Lung (tissue), 11 donors: ENCODE measurements at regions not wholly inside any gene's neighbourhood (a gene's known extent, or its start where the extent isn't known, plus 50 kb on each side); places are given as distances from the start of the nearest gene placed in this dataset.

Experiments used
- ATAC-seq: fragments of 200-7000 bp; cut with Tn5 transposase; one replicate; pipeline ENCODE4 v1.9.1; 2020; ENCODE audit warnings: moderate number of reproducible peaks; ENCODE audit not compliant: insufficient read depth, low FRiP score
- DNase-seq, 3 donors: peaks; one replicate each; pipeline ENCODE4 v3.0.0-alpha.2; 2013 to 2017
- H3K27ac ChIP-seq, 2 donors: one replicate each; pipeline ENCODE4 v1.5.1; 2013; ENCODE audit warnings: mild to moderate bottlenecking in 2 of 2, moderate library complexity in 2 of 2, control low read depth in 1 of 2, inconsistent platforms in 1 of 2, low read depth in 1 of 2, low read length in 1 of 2
- H3K27me3 ChIP-seq, 3 donors: one replicate each; pipeline ENCODE4 v1.5.1; 2013; ENCODE audit warnings: low read length in 2 of 3; ENCODE audit not compliant: control insufficient read depth in 3 of 3, insufficient read depth in 3 of 3
- H3K36me3 ChIP-seq, 4 donors: one replicate each; pipeline ENCODE4 v1.5.1; 2013; ENCODE audit warnings: low read length in 4 of 4, mild to moderate bottlenecking in 1 of 4, moderate library complexity in 1 of 4; ENCODE audit not compliant: control insufficient read depth in 4 of 4, insufficient read depth in 4 of 4
- H3K4me1 ChIP-seq, 5 donors: one replicate each; pipeline ENCODE4 v1.5.1; 2013; ENCODE audit warnings: low read length in 5 of 5, mild to moderate bottlenecking in 2 of 5, moderate library complexity in 1 of 5; ENCODE audit not compliant: control insufficient read depth in 5 of 5, insufficient read depth in 5 of 5
- H3K4me3 ChIP-seq: one replicate; pipeline ENCODE4 v1.5.1; 2013; ENCODE audit warnings: mild to moderate bottlenecking, control low read depth, moderate library complexity
- H3K9ac ChIP-seq, 2 donors: one replicate each; pipeline ENCODE4 v1.5.1; 2013; ENCODE audit warnings: low read length in 2 of 2, control low read depth in 1 of 2; ENCODE audit not compliant: insufficient read depth in 1 of 2
- H3K9me3 ChIP-seq, 4 donors: one replicate each; pipeline ENCODE4 v1.5.1; 2013; ENCODE audit warnings: low read length in 3 of 4, mild to moderate bottlenecking in 1 of 4, moderate library complexity in 1 of 4; ENCODE audit not compliant: control insufficient read depth in 4 of 4, insufficient read depth in 3 of 4
- WGBS, 2 donors: extraction: QIAGEN DNeasy Blood & Tissue Kit; methylation state at CpG; one replicate each; pipeline ENCODE4 v1.1.7; 2013; 5-methylcytosine and 5-hydroxymethylcytosine counted together
- TF ChIP-seq, protein P1 (sequence below): IDR thresholded peaks from 2 replicates; pipeline ENCODE4 v1.5.1; 2012; ENCODE audit warnings: mild to moderate bottlenecking; ENCODE audit errors: control extremely low read depth, extremely low read depth
- donor health status: control.
- donor health status: control.
- donor health status: Bipolar disorder and iron deficiency.
- donor health status: healthy.
- donor health status: DM: yes; HTN: yes; CAD: no.

DNA sequence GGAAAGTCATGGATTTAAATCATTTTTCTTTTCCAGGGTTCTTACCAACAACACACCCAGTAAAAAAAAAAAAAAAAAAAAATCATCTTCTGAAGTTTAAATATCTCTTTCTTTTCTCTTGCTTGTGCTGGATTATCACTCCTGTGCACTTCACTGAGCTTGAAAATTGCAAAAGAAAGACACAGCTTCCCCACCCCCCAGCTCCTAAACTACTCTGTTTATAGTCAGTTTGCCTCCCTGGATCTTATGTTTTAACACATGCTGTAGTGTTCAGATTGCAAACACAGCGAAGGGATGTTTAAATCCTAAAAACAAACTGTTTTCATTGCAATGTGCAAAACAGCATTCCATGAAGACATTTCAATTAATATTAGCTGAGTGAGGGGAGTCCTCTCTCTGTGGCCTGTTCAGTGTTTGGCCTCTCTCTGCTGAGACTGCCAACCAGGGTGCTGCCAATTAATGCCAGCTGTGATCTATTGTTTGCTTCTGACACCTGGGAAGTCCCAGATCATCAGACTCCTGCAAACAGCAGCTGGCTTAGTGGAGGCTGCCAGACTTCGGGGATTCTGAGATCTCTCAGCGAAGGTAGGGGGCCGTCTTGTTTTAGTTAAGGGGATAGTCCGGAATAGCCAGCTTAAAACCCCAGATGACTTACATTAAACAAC lies 171.1 kb upstream of the PITX2 start:
- H3K36me3 ChIP-seq = no peaks in the 10 kb centered on the region
- H3K4me1 ChIP-seq = peaks cover 0 to 17% (median 0%) of the 10 kb centered on the region in 5 donors
- DNase-seq = peak; percentile 44 to 57 (median 54)
- no peaks in the 10 kb centered on the region for H3K27me3 ChIP-seq
- H3K9ac ChIP-seq = no peak overlapping the region
- WGBS, 2 donors = 60 to 74% methylated on average over 5 of the region's 5 CpGs
- H3K4me3 ChIP-seq = no peak overlapping the region
- H3K27ac ChIP-seq = no peak overlapping the region
- TF ChIP-seq, protein P1, sequence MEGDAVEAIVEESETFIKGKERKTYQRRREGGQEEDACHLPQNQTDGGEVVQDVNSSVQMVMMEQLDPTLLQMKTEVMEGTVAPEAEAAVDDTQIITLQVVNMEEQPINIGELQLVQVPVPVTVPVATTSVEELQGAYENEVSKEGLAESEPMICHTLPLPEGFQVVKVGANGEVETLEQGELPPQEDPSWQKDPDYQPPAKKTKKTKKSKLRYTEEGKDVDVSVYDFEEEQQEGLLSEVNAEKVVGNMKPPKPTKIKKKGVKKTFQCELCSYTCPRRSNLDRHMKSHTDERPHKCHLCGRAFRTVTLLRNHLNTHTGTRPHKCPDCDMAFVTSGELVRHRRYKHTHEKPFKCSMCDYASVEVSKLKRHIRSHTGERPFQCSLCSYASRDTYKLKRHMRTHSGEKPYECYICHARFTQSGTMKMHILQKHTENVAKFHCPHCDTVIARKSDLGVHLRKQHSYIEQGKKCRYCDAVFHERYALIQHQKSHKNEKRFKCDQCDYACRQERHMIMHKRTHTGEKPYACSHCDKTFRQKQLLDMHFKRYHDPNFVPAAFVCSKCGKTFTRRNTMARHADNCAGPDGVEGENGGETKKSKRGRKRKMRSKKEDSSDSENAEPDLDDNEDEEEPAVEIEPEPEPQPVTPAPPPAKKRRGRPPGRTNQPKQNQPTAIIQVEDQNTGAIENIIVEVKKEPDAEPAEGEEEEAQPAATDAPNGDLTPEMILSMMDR = no peak
- ATAC-seq = no peak
- no peaks in the 10 kb centered on the region for H3K9me3 ChIP-seq

DNA sequence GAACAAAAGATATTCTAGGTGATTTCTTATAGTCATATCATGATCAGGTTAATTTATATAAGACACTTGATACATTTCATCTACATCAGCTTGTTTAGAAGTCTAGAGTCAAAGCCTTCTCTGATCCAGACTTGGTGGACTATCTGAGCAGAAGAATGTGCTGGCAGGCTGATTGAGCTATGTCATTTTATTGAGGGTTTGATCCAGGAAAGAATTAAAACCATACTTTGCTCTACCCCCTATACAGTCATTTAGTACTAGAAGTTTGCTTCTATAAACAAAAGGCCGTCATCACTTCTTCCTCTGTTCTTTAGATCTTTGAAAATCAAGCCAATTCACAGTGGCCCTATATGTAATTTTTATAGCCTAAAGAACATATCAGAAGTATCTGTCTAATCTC lies 173.1 kb upstream of the PITX2 start:
- TF ChIP-seq, protein P1 = no peak
- H3K4me3 ChIP-seq = no peak overlapping the region
- H3K27ac ChIP-seq = no peak overlapping the region
- ATAC-seq (no peak), DNase-seq (no peak)
- H3K9me3 ChIP-seq = no peaks in the 10 kb centered on the region
- no peaks in the 10 kb centered on the region for H3K27me3 ChIP-seq
- peaks cover 0 to 26% (median 0%) of the 10 kb centered on the region in 5 donors for H3K4me1 ChIP-seq
- no peak overlapping the region for H3K9ac ChIP-seq
- H3K36me3 ChIP-seq = no peaks in the 10 kb centered on the region
- WGBS, 2 donors = 69 to 83% methylated on average over 1 of the region's 1 CpG

DNA sequence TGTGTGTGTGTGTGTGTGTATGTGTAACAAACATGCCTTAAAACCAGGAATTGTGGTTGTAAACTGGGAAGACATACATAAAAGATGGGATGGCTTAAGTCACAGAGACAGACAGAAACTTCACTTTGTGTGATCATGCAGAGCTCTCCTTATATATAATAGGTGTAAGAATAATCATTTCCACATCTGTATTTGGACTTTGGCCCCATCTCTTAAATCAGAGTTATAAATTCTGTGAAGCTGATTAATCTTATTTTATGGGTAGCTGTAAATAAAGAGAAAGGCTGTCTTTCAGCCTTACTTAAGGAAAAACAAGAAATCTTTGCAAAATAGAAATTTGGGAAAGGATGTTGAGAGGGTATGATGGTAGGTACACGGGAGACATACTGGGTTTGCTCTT lies 174.6 kb upstream of the PITX2 start:
- WGBS, 2 donors = 80 to 90% methylated on average over 1 of the region's 1 CpG

More for the DNA sequence above, 174.6 kb upstream of the PITX2 start:
- no peak for ATAC-seq
- no peak for DNase-seq
- no peak overlapping the region for H3K4me3 ChIP-seq
- H3K27me3 ChIP-seq = no peaks in the 10 kb centered on the region
- no peak overlapping the region for H3K27ac ChIP-seq
- TF ChIP-seq, protein P1 = no peak
- no peaks in the 10 kb centered on the region for H3K36me3 ChIP-seq
- no peak overlapping the region for H3K9ac ChIP-seq
- peaks cover 0 to 26% (median 0%) of the 10 kb centered on the region in 5 donors for H3K4me1 ChIP-seq
- H3K9me3 ChIP-seq = no peaks in the 10 kb centered on the region
